ENCODE measurements at regions not wholly inside any gene's neighbourhood (a gene's known extent, or its start where the extent isn't known, plus 50 kb on each side); places are given as distances from the start of the nearest gene placed in this dataset.

GRCh38 chr3:102248981-102249705 lies 185.7 kb upstream of the ZPLD1 start:
- H3K9me3 Mint-ChIP-seq (ENCODE audit: insufficient read depth) = no peaks in the 10 kb centered on the region
- Histone ChIP-seq H2AFZ (ENCODE audit: insufficient read depth, low read depth, low read length, poor library complexity, severe bottlenecking) (no peak overlapping the region), H3K4me2 (replicated peaks; ENCODE audit: low read depth, low read length, poor library complexity, severe bottlenecking) (no peak overlapping the region), H3K9me3 (ENCODE audit: control extremely low read depth in 1 of 3, control insufficient read depth in 2 of 3, insufficient read depth in 1 of 3, low read length in 2 of 3) (no peaks in the 10 kb centered on the region), H3K9ac (ENCODE audit: low read length) (no peak overlapping the region), H3K27me3 (replicated peaks in 1 of 4; ENCODE audit: control extremely low read depth in 1 of 4, control insufficient read depth in 3 of 4, insufficient read depth in 4 of 4, low read length in 3 of 4) (peaks cover 0 to 3% (median 0%) of the 10 kb centered on the region in 4 experiments), H3K27ac (ENCODE audit: low read length in 2 of 2) (no peak overlapping the region), H3K36me3 (replicated peaks in 1 of 2; ENCODE audit: control extremely low read depth in 1 of 2, control insufficient read depth in 1 of 2, extremely low read depth in 1 of 2, insufficient read depth in 2 of 2, low read length in 1 of 2) (no peaks in the 10 kb centered on the region), H4K20me1 (ENCODE audit: control insufficient read depth, insufficient read depth, low read length, poor library complexity, severe bottlenecking) (no peaks in the 10 kb centered on the region), H3K4me1 (ENCODE audit: control insufficient read depth in 2 of 2, insufficient read depth in 2 of 2, low read length in 2 of 2) (no peaks in the 10 kb centered on the region), H3K79me2 (ENCODE audit: control insufficient read depth, insufficient read depth, low read length) (no peaks in the 10 kb centered on the region), H3K4me3 (ENCODE audit: control extremely low read depth in 1 of 5, extremely low read depth in 1 of 5, insufficient read depth in 1 of 5, low read depth in 2 of 5, low read length in 4 of 5) (no peak overlapping the region)
- intact Hi-C loops (cut with micrococcal nuclease) = no loop called here
- H3K27me3 Mint-ChIP-seq = peaks cover 35% of the 10 kb centered on the region
- no peak overlapping the region for H3K27ac Mint-ChIP-seq
- ChIA-PET POLR2A (no interaction called here), CTCF (interaction anchor here (2.3 kb wide), 1 partner anchor 20 kb away, joined by 12 read pairs; no protein-coding TSS in a partner anchor)
- no peak for DNase-seq
- no peaks in the 10 kb centered on the region for H3K4me1 Mint-ChIP-seq
- TF ChIP-seq EZH2 (IDR thresholded peaks at IDR 0.05; ENCODE audit: borderline replicate concordance, insufficient read depth, low read depth, low read length, poor library complexity, severe bottlenecking) (no peak), CTCF (IDR thresholded peaks at IDR 0.05) (no peak)
- H3K4me3 Mint-ChIP-seq = no peak overlapping the region
- WGBS (ENCODE audit: insufficient coverage) = no CpG with 5 or more reads among the region's 2 CpGs
- ATAC-seq (ENCODE audit: low read depth) = no peak

- no peak overlapping the region for H3K4me2 ChIP-seq (replicated peaks; ENCODE audit: low read depth, low read length, poor library complexity, severe bottlenecking)
- Mint-ChIP-seq H3K27me3 (peaks cover 15% of the 10 kb centered on the region), H3K9me3 (ENCODE audit: insufficient read depth) (no peaks in the 10 kb centered on the region), H3K27ac (no peak overlapping the region), H3K4me3 (no peak overlapping the region), H3K4me1 (peaks cover 11% of the 10 kb centered on the region)
- no peak overlapping the region for H2AFZ ChIP-seq (ENCODE audit: insufficient read depth, low read depth, low read length, poor library complexity, severe bottlenecking)
- no peaks in the 10 kb centered on the region for H3K36me3 ChIP-seq (replicated peaks in 1 of 2; ENCODE audit: control extremely low read depth in 1 of 2, control insufficient read depth in 1 of 2, extremely low read depth in 1 of 2, insufficient read depth in 2 of 2, low read length in 1 of 2)
- no peak overlapping the region for H3K4me3 ChIP-seq (ENCODE audit: control extremely low read depth in 1 of 5, extremely low read depth in 1 of 5, insufficient read depth in 1 of 5, low read depth in 2 of 5, low read length in 4 of 5)
- WGBS (ENCODE audit: insufficient coverage) = no CpG with 5 or more reads among the region's 1 CpG
- H3K9me3 ChIP-seq (ENCODE audit: control extremely low read depth in 1 of 3, control insufficient read depth in 2 of 3, insufficient read depth in 1 of 3, low read length in 2 of 3) = no peaks in the 10 kb centered on the region
- DNase-seq (no peak), ATAC-seq (ENCODE audit: low read depth) (no peak)
- H3K9ac ChIP-seq (ENCODE audit: low read length) = no peak overlapping the region
- H3K27me3 ChIP-seq (replicated peaks in 1 of 4; ENCODE audit: control extremely low read depth in 1 of 4, control insufficient read depth in 3 of 4, insufficient read depth in 4 of 4, low read length in 3 of 4) = no peaks in the 10 kb centered on the region
- H4K20me1 ChIP-seq (ENCODE audit: control insufficient read depth, insufficient read depth, low read length, poor library complexity, severe bottlenecking) = no peaks in the 10 kb centered on the region
- CTCF ChIA-PET = no interaction called here
- H3K27ac ChIP-seq (ENCODE audit: low read length in 2 of 2) = no peak overlapping the region
- TF ChIP-seq EZH2 (IDR thresholded peaks at IDR 0.05; ENCODE audit: borderline replicate concordance, insufficient read depth, low read depth, low read length, poor library complexity, severe bottlenecking) (no peak), CTCF (IDR thresholded peaks at IDR 0.05) (no peak)
- no peaks in the 10 kb centered on the region for H3K79me2 ChIP-seq (ENCODE audit: control insufficient read depth, insufficient read depth, low read length)
- POLR2A ChIA-PET = no interaction called here
- intact Hi-C loops (cut with micrococcal nuclease) = no loop called here
- peaks cover 0 to 5% of the 10 kb centered on the region in 2 donors for H3K4me1 ChIP-seq (ENCODE audit: control insufficient read depth in 2 of 2, insufficient read depth in 2 of 2, low read length in 2 of 2)
Measured at GRCh38 chr3:102255736-102256135, 179.1 kb upstream of the ZPLD1 start.

All from B cell (primary cell).